Astrocyte (in vitro differentiated cells and primary cell): ENCODE measurements at regions not wholly inside any gene's neighbourhood (a gene's known extent, or its start where the extent isn't known, plus 50 kb on each side); places are given as distances from the start of the nearest gene placed in this dataset.

ENCODE experiments used
- DNase-seq: peaks from one replicate; pipeline ENCODE4 v3.0.0-alpha.2; 2010; ENCODE audit warnings: low read depth
- FAIRE-seq: peaks from 2 replicates; lab custom pipeline; 2011; peaks lifted over from hg19 to GRCh38; lab: Jason Lieb, UNC
- H2AFZ ChIP-seq: 2 replicates; pipeline ENCODE4 v1.6.0; 2012; ENCODE audit warnings: low read depth, low read length, inconsistent platforms
- H3K27ac ChIP-seq: 2 replicates; pipeline ENCODE4 v1.5.1; 2011; ENCODE audit warnings: low read depth, low read length, inconsistent platforms
- H3K27me3 ChIP-seq: 2 replicates; pipeline ENCODE4 v1.6.0; 2011; ENCODE audit warnings: low read length, inconsistent platforms; ENCODE audit not compliant: insufficient read depth
- H3K36me3 ChIP-seq: 2 replicates; pipeline ENCODE4 v1.5.1; 2011; ENCODE audit warnings: low read length, inconsistent platforms; ENCODE audit not compliant: insufficient read depth
- H3K4me1 ChIP-seq: 2 replicates; pipeline ENCODE4 v1.5.1; 2011; ENCODE audit warnings: low read length, inconsistent platforms; ENCODE audit not compliant: insufficient read depth
- H3K4me2 ChIP-seq: 2 replicates; pipeline ENCODE4 v1.6.0; 2012; ENCODE audit warnings: low read length, inconsistent platforms
- H3K4me3 ChIP-seq: 2 replicates; pipeline ENCODE4 v1.5.1; 2011; ENCODE audit warnings: low read depth, mild to moderate bottlenecking, low read length, inconsistent platforms; ENCODE audit not compliant: insufficient read depth
- H3K79me2 ChIP-seq: 2 replicates; pipeline ENCODE4 v1.6.0; 2012; ENCODE audit warnings: mild to moderate bottlenecking, low read length, inconsistent platforms; ENCODE audit not compliant: insufficient read depth
- H3K9ac ChIP-seq: 2 replicates; pipeline ENCODE4 v1.6.0; 2012; ENCODE audit warnings: mild to moderate bottlenecking, low read length, inconsistent platforms
- H3K9me3 ChIP-seq: 2 replicates; pipeline ENCODE4 v1.5.1; 2012; ENCODE audit warnings: low read depth, mild to moderate bottlenecking, low read length, inconsistent platforms; ENCODE audit not compliant: insufficient read depth
- H4K20me1 ChIP-seq: 2 replicates; pipeline ENCODE4 v1.6.0; 2012; ENCODE audit warnings: low read length, inconsistent platforms; ENCODE audit not compliant: insufficient read depth
- H3K27ac Mint-ChIP-seq: one replicate; pipeline ENCODE4 v1.8.0; 2021; ENCODE audit warnings: mild to moderate bottlenecking, mixed read lengths; ENCODE audit not compliant: unreplicated experiment
- H3K27me3 Mint-ChIP-seq: one replicate; pipeline ENCODE4 v1.8.0; 2021; ENCODE audit warnings: low read depth, mixed read lengths; ENCODE audit not compliant: unreplicated experiment
- H3K36me3 Mint-ChIP-seq: one replicate; pipeline ENCODE4 v1.8.0; 2021; ENCODE audit warnings: low read depth, mixed read lengths; ENCODE audit not compliant: unreplicated experiment
- H3K4me1 Mint-ChIP-seq: one replicate; pipeline ENCODE4 v1.8.0; 2021; ENCODE audit warnings: low read depth, mixed read lengths; ENCODE audit not compliant: unreplicated experiment
- H3K4me3 Mint-ChIP-seq: one replicate; pipeline ENCODE4 v1.8.0; 2021; ENCODE audit warnings: mild to moderate bottlenecking, moderate library complexity, mixed read lengths; ENCODE audit not compliant: unreplicated experiment
- H3K9me3 Mint-ChIP-seq: one replicate; pipeline ENCODE4 v1.8.0; 2021; ENCODE audit warnings: mild to moderate bottlenecking, mixed read lengths; ENCODE audit not compliant: unreplicated experiment
- EZH2 ChIP-seq: IDR thresholded peaks from 2 replicates; pipeline ENCODE4 v1.6.1; 2012; ENCODE audit warnings: mild to moderate bottlenecking, low read length, inconsistent platforms; ENCODE audit not compliant: insufficient read depth
- TF ChIP-seq, protein P1 (sequence below): IDR thresholded peaks from 2 replicates; pipeline ENCODE4 v1.5.1; 2011; ENCODE audit warnings: low read depth, mild to moderate bottlenecking, inconsistent platforms, low read length, moderate library complexity; ENCODE audit not compliant: insufficient read depth

DNA sequence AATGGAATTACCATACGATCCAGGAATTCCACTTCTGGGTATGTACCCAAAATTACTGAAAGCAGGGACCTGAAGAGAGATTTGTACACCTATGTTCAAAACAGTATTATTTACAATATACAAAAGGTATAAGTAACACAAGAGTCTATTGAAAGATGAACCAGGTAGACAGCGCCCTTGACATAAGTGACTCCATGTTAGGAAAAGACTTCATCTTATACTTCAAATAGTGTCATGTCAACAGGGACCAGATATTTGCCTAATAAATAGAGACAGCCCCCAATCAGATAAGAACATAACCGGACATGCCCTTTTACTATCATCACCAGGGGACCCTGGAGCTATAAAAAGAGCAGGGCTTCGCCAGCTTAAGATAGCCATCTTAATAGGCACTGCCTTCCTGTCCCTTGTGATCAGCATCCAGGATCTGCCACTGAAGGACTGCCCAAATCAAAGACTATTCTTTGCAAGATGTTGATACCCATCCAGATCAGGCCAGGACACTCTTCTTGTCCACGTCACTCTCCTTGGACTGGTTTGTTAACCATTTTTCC lies 309.0 kb upstream of the SULF2 start:
- Histone ChIP-seq H3K27ac (no peak overlapping the region), H3K79me2 (no peaks in the 10 kb centered on the region), H3K4me2 (no peak overlapping the region), H3K36me3 (no peaks in the 10 kb centered on the region), H3K9me3 (no peaks in the 10 kb centered on the region), H3K4me1 (no peaks in the 10 kb centered on the region), H3K9ac (no peak overlapping the region), H4K20me1 (no peaks in the 10 kb centered on the region), H3K27me3 (peaks cover 3% of the 10 kb centered on the region), H3K4me3 (no peak overlapping the region), H2AFZ (no peak overlapping the region)
- Mint-ChIP-seq H3K27ac (no peak overlapping the region), H3K4me3 (no peak overlapping the region), H3K9me3 (peaks cover 6% of the 10 kb centered on the region), H3K36me3 (no peaks in the 10 kb centered on the region), H3K27me3 (peaks cover 25% of the 10 kb centered on the region), H3K4me1 (peaks cover 3% of the 10 kb centered on the region)
- TF ChIP-seq EZH2: no peak
- TF ChIP-seq, protein P1, sequence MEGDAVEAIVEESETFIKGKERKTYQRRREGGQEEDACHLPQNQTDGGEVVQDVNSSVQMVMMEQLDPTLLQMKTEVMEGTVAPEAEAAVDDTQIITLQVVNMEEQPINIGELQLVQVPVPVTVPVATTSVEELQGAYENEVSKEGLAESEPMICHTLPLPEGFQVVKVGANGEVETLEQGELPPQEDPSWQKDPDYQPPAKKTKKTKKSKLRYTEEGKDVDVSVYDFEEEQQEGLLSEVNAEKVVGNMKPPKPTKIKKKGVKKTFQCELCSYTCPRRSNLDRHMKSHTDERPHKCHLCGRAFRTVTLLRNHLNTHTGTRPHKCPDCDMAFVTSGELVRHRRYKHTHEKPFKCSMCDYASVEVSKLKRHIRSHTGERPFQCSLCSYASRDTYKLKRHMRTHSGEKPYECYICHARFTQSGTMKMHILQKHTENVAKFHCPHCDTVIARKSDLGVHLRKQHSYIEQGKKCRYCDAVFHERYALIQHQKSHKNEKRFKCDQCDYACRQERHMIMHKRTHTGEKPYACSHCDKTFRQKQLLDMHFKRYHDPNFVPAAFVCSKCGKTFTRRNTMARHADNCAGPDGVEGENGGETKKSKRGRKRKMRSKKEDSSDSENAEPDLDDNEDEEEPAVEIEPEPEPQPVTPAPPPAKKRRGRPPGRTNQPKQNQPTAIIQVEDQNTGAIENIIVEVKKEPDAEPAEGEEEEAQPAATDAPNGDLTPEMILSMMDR: no peak
- DNase-seq: no peak
- no peak for FAIRE-seq

DNA sequence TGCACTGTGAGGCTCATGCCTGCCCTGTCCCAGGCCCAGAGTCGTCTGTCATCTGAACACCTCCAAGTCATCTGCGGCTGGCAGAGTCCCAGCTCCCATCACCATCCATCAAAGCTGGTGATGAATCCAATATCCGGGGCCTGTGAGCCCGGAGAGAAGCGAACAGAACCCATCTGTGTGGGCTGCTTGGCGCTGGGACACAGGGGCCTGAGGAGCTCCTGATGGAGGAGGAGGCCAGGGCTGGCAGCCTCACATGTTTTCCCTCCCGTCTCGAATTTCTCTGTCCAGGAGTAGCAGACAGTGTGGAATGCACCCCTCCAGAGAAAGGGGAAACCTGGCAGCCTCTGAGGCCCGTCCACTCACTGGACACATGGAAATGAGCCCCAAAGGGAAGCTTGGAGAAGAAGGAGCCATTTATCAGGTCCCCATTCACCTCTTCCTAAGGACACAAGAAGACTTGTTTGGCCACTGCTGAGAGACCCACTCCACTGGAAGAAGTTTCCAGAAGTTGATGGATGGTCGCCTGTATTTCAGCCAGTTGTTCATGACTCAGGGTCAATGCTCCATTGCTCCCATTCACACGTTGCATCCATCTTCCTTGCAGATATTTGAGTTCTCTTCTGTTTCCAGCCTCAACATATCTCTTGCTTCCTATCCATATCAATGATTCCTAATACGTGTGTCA lies 307.5 kb upstream of the SULF2 start:
- Histone ChIP-seq H3K27me3 (peaks cover 5% of the 10 kb centered on the region), H3K79me2 (no peaks in the 10 kb centered on the region), H3K4me1 (no peaks in the 10 kb centered on the region), H2AFZ (no peak overlapping the region), H3K27ac (no peak overlapping the region), H3K9me3 (no peaks in the 10 kb centered on the region), H3K36me3 (no peaks in the 10 kb centered on the region), H3K4me3 (no peak overlapping the region), H3K4me2 (no peak overlapping the region), H4K20me1 (no peaks in the 10 kb centered on the region), H3K9ac (no peak overlapping the region)
- Mint-ChIP-seq H3K4me3 (no peak overlapping the region), H3K9me3 (peaks cover 8% of the 10 kb centered on the region), H3K4me1 (peaks cover 1% of the 10 kb centered on the region), H3K27me3 (peaks cover 34% of the 10 kb centered on the region), H3K36me3 (no peaks in the 10 kb centered on the region), H3K27ac (no peak overlapping the region)
- TF ChIP-seq, protein P1: no peak
- TF ChIP-seq EZH2: no peak
- DNase-seq (peak; percentile 48), FAIRE-seq (no peak)

DNA sequence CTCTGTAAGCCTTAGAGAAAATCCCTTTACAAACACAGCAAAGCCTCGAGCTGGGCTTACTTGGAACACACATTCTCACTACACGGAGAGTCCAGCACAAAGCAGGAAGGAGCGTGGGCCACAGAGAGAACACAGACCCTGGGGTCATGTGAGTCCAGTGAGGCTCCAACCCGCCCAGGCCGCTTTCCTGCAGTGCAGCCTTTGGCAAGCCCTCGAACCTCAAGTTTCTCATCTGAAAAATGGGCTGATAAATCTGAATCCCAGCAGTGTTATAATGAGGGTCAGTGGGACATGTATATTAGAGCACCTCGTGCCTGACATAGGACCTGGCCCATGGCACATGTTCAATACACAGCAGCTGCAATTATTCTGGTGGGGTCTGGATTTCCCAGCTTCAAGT lies 305.5 kb upstream of the SULF2 start:
- DNase-seq: no peak
- H3K9me3 ChIP-seq: no peaks in the 10 kb centered on the region
- Mint-ChIP-seq H3K9me3 (peaks cover 8% of the 10 kb centered on the region), H3K4me3 (no peak overlapping the region), H3K4me1 (no peaks in the 10 kb centered on the region), H3K27me3 (peaks cover 42% of the 10 kb centered on the region), H3K27ac (no peak overlapping the region), H3K36me3 (no peaks in the 10 kb centered on the region)
- H3K4me3 ChIP-seq: no peak overlapping the region
- no peaks in the 10 kb centered on the region for H3K4me1 ChIP-seq
- peaks cover 8% of the 10 kb centered on the region for H3K27me3 ChIP-seq
- H3K9ac ChIP-seq: no peak overlapping the region
- no peak overlapping the region for H2AFZ ChIP-seq
- no peaks in the 10 kb centered on the region for H3K36me3 ChIP-seq
- no peaks in the 10 kb centered on the region for H3K79me2 ChIP-seq
- no peaks in the 10 kb centered on the region for H4K20me1 ChIP-seq
- TF ChIP-seq EZH2: no peak
- TF ChIP-seq, protein P1: no peak
- no peak for FAIRE-seq
- H3K4me2 ChIP-seq: no peak overlapping the region
- H3K27ac ChIP-seq: no peak overlapping the region
